Hematopoietic multipotent progenitor cell treated with erythropoietin and hydrocortisone succinate and interleukin-3 and kit ligand, for 4 days (in vitro differentiated cells): ENCODE measurements at regions not wholly inside any gene's neighbourhood (a gene's known extent, or its start where the extent isn't known, plus 50 kb on each side); places are given as distances from the start of the nearest gene placed in this dataset.

Source experiments
- DNase-seq: peaks from one replicate; pipeline ENCODE4 v3.0.0-alpha.2; 2015

DNA sequence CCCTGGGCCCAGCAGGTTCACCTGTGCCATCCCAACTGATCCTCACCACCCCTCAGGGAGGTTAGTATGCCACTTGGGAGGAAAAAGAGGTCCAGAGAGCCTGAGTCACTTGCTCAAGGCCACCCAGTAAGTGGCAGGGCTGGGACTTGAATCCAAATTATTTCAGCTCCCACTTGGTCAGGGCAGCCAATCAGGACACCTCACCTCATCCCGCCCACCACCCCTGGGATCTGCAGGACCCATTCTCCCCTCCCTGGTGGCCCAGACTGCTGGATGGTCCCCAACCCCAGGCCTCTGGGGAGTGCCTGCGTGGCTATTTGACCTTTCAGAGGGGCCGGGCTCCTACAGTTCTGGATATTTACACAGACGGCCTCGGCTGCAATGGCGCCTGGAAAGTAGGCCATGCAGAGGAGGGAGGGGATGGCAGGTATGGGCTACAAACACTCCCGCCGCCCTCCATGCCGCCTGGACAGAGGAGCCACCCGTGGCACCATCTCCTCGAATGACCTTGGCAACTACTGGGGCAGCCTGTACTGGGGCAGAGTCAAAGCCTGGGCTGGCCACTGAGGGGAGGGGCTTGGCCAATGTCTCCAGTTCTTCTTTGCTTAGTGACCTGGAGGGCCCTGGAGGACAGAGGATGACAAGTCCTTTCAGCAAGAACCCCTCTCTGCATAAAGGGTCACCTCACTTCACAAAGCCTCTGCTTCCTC is 153.6 kb upstream of the LINGO1 start:
- DNase-seq = no peak

DNA sequence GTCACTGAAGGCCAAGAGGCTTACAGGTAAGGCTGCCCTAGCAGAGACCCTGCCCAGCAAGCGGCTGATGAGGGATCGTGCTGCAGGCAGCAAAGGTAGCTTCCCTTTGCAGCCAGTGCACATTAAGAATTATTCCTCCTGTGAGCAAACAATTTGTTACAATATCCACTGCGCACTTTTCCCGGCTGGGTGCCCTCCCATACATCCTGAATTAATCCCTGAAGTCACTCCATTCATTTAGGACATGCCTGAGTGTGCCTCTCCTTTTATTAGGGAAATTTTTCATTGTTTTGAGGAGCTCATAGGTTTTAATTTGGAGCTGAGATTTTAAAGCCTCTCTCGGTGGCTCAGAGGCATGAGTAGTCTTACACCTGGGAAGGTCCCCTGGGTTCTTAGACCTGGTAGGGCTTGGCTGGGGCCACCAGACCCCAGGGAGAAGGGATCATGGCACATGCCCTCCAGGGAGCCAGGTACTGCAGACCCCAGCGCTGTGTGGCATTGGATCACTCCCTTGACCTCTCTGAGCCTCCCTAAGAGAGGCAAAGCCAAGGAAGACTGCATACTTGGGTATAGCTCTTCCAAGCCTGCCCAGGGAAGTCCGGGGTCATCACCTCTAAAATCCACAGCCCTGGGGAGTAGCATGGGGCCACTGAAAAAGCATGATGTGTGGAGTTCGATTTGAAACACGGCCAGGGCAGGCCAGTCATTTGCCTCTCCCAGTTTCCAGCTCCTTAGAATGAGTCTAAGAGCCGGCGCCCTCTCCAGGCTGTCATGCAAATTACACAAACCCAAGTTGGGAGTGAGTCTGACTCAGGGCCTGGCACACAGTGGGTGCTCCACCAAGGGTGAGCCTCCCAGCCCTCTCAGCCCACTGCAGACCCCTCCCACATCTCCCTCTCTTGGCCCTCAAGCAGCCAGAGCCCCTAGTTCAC is 151.9 kb upstream of the LINGO1 start:
- peak; percentile 65 for DNase-seq

DNA sequence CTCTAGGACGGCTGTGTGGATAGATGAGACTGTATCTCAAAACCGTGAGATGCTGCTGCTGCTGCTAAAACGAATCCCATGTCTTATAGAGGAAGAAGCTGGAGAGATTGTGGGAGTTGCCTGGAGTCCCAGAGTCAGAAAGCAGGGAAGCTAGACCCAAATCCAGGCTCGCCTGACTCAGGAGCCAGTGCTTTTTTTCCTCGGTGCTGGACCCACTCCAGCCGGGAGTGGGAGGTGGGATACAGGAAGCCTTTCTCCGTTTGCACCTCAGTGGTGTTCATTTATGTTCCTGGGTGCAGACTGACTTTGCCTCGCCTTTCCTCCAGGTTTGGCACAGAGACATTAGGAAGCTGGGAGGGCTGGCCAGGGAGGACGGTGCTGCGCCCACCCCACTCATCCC is 150.9 kb upstream of the LINGO1 start:
- no peak for DNase-seq

DNA sequence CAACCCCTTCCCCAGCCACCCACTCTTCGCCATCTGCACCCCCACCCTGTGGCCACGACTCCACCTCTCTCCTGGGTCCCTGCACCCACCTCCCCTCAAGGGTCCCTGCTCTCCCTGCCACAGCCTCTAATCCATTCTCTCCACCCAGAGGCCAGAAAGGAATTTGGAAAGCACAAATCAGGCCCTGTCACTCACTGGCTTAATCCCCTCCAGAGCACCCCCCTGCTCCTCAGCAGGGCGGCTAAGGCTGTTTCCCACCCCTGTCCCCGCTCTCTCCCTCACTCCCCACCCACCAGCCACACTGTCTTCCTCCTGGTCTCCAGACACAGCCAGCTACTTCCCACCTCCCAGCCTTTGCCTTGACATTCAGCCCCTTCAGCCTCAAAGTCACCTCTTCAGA is 150.0 kb upstream of the LINGO1 start:
- no peak for DNase-seq

DNA sequence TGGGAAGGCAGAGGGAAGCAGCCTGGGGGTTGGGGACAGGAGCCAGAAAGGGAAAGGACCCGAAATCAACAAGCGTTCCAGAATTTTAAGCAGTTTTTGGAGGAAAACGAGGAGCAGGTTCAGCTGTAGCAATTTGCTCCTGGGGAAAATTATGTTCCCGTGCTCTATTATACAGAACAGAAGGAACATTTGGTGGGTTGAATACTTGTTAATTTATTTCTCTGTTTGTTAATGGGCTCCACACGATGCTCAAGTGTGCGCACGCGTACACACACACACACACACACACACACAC is 149.2 kb upstream of the LINGO1 start:
- DNase-seq = no peak

DNA sequence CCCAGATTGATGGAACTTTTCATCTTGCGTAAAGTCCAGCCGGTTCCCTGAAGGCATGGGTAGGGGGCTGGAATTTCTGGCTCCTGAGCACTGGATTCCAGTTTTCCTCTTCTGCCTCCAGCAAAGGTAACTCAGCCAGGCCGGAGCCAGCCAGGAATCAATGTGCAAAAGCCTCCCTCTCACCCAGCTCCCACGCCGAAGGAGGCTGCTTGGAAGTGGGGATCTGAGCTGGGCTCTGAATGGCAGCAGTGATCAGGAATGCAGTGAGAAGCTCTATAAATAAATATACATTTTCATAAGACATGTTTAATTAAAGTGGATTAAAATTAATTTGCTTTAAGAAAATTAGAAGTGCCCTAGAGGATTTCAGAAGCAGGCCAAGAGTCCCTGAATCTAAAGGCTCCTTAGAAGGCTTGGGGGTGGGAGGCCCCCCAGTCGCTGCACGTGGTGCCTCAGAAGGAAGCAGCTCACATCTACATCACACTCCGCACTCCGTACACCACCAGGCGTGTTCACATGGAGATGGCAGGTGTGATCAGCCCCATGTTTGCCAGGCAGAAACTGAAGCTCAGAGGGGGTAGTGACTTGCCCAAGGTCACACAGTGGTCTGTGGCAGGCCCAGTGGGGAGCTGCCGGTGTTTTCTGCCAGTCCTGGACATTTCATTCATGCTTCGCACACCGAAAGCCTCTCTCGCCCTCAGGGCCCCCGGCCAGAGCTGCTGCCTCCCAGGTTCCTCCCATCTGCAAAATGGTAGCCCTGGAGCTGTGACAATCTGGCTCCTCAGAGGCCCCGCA is 148.6 kb upstream of the LINGO1 start:
- no peak for DNase-seq

DNA sequence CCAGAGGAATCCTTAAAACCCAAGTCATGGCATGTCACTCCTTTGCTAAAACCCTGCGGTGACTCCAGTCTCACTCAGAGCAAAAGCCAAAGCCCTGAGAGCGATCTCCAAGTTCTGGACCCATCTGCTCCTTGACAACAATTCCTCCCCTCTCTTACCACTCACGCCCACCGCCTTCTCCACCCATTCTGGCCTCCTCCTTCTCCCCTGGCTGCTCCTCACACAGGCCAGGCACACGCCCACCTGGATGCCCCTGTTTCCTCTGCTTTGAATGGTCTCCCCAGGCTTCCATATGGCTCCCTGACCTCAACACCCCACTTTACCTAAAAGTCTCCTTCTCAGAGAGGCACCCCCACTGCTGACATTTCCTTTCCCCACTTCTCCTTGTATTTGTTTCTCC is 146.1 kb upstream of the LINGO1 start:
- no peak for DNase-seq

DNA sequence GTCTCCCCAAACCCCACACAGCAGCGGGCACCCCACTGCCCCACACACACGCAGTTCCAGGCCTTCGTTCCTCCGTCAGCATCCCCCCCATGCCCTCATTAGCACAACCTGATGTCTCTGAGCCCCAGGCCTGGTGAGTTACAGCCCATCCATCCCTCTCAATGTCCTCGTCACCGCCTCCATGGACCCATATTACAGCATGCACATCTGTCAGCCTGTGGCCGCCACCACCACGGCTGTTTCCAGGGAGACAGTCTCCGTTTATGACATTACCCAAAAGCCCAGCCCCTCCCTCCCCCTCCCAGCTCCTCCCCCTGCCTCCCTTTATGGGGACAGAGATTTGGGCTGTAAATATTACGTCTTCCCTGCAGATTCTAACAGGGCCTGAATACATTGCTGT is 143.1 kb upstream of the LINGO1 start:
- no peak for DNase-seq

DNA sequence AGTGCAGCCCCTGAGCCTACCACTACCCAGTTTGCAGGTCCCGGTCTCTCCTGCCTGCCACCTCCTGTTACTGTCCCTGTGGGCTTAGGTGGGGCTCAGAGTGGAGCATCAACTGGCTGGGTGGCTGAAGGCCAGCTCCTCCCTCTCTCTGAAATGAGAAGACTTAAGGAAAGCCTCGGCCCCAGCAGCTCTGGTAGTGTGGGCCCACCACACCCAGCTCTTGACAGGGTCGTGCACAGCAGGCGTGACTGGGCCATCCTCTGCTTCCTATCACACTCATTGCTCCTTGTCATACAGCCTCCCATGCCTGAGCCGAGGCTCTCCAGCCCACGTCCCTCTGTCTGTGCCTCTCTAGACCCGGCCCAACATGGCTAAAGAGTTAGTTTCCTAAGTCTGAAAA is 142.7 kb upstream of the LINGO1 start:
- DNase-seq = no peak

DNA sequence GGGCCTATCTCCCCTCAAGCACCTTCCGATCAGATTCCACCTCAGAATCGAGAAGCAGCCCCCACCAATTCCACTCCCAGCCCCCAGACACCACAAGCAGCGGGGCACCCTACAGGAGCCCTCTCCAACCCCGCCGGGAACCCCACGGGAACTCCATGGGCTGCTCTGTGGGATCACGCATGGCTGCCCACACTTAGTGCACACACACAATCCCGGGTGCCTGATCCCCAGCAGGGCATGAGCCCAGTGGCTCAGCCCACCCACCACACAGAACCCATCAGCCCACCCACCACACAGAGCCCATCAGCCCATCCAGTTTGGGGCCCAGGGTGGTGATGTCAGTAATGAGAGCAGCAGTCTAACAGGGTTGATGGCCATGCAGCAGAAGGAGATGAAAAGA is 141.6 kb upstream of the LINGO1 start:
- no peak for DNase-seq

DNA sequence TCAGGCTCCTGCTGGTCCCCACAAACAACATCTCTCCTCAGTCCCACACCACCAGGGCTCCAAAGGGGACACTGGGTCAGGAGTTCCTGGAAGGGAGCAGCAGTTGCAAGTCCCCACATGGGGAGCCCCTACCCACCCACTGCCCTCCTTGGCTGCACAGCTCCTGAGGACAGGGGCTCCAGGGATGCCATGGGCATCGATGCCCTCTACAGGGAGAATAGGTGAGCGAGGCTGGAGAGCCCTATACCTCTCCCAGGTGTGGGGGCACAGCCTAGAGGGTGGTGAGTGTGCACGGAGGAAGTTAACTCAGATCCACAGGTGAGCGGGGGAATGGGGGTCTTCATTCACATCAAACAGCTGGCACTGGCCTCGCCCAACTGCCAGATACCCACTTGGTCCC is 141.2 kb upstream of the LINGO1 start:
- no peak for DNase-seq

DNA sequence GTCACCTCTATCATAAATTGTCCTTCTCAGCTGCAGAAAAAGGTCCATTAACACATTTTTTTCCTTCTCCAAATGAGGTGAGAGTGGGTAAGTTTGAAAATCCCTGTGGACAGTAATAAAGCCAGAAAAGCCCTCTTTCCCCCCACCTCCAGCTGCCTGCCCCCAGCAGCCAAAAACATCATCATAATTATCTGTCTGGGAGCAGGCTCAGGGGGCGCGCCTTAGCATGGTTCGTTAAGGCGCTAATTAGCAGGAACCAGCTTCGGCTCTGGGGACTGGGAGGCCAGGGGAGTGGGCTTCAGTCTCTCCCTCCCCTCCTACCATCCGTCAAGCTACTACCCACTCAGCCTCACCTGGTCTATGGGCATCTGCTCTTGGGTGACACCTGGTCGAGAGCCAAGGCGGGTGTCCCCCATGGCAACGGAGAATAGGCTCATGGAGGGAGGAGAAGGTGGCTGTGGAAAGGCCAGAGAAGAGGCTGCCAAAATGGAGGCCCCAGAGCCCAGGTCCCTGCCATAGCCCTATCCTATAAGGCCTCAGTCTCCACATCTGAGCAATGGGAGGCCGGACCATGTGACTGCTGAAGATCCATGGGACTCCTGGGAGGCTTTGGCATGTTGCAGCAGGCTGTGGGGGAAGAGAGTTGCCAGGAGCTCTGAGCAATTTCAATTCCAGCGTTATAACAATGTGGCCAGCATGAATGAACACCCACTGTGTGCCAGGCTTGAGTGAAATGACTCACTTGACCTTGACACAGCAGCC is 140.1 kb upstream of the LINGO1 start:
- no peak for DNase-seq

DNA sequence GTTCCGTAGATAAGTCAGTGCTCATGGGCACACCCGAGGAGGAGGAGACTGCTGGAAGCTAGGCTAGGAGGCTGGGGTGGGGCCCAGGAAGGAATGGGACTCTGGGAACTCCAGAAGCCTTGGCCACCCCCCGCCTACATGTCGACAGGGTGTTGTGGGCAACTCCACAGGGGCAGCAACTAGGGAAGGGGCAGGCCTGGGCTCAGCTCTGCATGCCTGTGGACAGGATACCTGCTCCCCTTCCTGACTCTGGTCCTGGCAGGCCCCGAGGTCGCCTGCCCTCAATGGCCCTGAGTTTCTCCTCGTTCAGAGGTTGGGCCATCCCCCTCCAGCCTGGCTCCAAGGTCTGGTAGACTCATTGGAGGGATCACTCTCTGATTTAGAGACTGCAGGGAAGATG is 138.9 kb upstream of the LINGO1 start:
- no peak for DNase-seq

DNA sequence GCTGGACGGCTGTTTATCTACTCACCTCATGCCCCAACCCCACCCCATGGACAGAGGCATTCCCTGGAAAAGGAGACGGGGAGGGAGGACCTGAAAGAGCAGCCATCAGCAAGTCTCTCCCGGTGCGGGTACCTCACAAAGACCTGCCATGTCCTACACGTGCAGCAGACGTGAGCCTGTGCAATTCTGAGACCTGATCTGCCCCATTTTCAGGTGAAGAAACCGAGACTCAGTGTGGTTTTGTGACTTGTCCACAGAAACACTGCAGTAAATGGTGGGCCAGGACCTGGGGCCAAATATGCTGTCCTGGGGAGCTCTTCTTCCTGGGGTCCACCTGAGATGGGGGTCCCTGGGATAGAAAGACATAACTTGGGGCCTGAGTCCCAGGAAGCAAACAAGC is 137.0 kb upstream of the LINGO1 start:
- DNase-seq = no peak

DNA sequence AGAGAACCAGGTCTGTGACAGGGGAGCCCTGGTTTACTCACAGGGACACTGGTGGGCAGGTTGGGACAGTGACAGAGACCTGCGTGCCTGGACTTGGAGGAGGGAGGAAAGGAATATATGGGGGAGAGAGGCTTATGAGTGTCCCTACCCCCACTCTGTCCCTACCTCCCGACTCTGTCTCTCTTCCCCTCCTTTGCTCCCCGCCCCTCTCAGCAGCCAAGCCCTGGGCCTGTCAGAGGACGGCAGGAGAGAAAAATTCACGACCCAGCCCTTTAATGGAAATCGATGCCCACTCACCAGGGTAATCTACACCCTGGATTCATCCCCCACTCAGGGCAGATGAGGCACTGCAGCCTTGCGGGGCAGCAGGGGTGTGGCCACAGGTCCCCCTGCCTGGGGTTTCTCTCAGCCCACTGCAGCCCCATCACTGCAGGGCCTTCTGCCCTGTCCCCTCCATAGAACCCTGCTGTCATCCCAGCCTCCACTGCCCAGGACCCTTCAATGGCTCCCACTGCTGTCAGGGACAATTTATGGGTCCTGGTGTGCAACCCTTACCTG is 135.9 kb upstream of the LINGO1 start:
- DNase-seq = no peak

DNA sequence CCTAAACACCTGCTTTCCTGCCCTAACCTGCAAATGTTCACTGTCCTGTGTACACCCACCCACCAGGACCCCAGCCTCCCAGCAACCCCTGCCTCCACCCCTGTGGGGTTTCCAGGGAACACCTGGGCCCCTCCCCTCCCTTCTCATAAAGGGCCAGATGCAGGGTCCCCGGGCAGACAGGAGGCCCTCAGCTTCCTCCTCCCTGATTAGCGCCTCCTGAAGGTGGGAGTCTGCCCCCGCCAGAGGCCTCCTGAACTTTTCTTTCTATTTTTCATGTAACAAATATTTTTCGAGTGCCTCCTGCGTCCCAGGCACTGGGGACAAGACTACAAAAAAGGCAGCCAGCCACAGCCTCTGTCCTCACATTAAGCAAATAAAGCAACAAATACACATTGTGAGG is 135.4 kb upstream of the LINGO1 start:
- DNase-seq = no peak

DNA sequence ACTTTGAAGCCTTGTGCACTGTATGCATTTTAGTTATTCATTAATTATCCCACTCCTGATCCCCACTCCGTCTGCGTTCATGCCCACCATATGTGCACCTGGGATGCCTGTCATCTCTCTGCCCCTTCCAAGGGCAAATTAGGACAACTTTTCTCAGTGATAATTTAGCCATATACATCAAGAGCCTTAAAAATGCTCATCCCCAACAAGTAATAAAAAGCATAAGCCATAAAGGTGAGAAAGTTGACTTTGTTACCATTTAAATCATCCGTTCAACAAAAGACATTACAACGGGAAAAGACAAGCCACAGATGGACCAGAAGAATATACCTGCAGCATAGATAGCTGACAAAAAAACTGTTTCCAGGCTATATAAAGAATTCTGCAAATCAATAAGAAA is 131.4 kb upstream of the LINGO1 start:
- DNase-seq = no peak

DNA sequence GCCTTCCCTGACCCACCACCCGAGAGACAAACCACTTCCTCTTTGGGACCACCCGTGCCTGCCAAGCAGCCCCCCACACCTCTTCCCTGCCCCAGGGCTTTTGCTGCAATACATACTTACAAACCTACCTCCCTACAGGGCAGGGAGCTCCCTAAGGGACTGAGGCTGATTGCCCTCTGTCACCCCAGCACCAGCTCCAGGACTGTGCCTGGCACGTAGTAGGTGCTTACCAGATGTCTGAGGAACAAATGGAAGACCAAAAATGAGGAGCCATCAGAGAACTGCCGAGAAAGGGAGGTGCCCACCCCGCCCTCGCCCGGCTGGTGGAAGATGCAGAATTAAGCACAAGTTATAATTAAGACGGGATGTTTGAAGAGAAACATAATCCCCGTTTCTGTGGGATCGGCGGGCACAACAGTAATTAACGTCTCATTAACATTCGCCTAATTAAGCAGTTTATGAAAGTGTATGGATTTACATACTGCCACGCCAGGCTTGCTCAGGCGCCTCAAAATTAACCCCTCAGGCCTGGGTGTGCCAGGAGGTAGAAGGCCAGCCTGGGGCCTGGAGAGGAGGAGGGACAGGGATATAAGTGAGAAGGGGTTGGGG is 130.1 kb upstream of the LINGO1 start:
- no peak for DNase-seq

DNA sequence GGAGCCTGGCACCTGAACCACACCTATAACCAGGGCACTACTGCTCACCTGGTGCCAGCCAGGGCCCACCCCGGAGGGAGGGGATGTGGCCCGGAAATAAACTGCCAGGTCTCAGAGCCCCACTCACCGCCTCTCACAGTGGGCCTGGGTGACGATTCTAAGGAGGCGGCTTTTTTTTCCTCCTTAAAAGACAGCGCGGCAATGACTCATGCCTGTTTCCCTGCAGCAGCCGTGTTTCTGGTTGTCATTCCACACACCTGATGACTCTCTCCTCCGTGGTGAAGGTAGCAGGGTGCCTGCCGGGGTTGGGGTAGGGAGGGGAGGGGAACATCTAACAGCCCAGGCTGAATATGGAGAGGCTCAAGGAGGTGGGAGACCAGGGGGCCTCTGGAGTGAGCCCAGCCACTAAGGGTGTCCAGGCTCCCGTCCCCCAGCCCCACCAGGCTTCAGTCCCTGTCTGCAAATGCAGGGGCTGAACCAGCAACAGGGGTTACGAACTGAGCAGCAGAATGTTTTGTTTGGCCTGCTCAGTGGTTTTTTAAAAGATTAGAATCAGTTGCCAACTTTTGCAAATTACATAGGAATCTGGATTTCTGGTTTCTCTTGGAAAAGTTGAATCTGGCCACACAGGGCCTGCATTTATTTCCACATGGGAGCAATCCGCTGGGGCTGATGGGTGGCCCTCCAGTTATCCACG is 127.3 kb upstream of the LINGO1 start:
- DNase-seq = no peak

DNA sequence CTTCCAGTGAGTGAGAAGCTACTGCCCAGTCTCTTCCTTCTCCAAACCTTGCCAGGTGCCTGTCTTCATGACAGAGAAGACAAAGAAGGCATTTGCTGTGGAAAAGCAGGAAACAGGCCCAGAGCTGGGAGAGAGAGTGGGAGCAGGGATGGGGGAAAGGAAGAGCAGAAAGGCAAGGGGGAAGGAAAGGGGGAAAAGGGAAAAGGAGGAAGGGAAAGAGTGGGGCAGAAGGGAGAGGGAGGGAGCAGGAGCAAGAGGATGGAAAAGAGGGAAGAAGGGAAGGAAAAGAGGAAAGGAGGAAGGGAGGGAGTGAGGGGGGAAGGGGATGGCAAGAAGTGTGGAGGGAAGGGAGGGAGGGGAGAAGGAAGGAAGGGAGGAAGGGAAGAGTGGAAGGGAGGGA is 121.2 kb upstream of the LINGO1 start:
- no peak for DNase-seq

DNA sequence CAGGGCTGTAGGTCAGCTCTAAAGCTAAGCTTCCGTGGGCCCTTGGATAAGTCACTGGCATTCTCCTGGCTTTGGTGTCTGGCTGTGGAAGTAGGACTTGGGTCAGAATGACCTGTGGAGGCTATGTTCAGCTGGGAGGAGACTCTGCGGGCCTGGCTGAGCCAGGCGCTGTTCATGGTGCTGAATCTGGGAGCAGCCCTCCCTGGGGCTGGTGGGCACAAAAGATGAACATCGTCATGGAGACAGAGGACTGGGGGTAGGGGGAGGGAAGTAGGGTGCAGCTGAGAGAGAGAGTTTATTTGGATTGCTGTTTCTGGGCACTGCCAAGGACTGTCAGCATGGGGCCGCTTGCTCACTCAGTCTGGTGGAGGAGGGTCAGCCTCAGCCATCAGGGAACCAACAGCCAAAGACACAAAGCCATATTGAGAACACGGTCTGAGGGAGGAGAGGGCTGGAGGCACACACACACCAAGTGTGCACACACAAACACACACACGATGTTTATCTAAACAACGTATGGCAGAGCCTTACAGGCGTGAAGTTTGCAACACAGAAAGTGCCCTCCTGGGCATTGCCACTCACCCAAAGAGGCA is 120.7 kb upstream of the LINGO1 start:
- DNase-seq = peak; percentile 59
